ENCODE measurements at regions not wholly inside any gene's neighbourhood (a gene's known extent, or its start where the extent isn't known, plus 50 kb on each side); places are given as distances from the start of the nearest gene placed in this dataset.
"Not testable (repeated sequence)": the region's sequence is repeated elsewhere in the genome, so short reads cannot be mapped to it uniquely, and the experiment has no call there.

- WGBS, 2 donors: 84 to 85% methylated on average over 2 of the region's 2 CpGs
- TF ChIP-seq, protein P1, sequence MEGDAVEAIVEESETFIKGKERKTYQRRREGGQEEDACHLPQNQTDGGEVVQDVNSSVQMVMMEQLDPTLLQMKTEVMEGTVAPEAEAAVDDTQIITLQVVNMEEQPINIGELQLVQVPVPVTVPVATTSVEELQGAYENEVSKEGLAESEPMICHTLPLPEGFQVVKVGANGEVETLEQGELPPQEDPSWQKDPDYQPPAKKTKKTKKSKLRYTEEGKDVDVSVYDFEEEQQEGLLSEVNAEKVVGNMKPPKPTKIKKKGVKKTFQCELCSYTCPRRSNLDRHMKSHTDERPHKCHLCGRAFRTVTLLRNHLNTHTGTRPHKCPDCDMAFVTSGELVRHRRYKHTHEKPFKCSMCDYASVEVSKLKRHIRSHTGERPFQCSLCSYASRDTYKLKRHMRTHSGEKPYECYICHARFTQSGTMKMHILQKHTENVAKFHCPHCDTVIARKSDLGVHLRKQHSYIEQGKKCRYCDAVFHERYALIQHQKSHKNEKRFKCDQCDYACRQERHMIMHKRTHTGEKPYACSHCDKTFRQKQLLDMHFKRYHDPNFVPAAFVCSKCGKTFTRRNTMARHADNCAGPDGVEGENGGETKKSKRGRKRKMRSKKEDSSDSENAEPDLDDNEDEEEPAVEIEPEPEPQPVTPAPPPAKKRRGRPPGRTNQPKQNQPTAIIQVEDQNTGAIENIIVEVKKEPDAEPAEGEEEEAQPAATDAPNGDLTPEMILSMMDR (IDR thresholded peaks at IDR 0.05; ENCODE audit: control extremely low read depth, extremely low read depth): no peak
- H3K4me1 ChIP-seq (ENCODE audit: control insufficient read depth in 5 of 5, insufficient read depth in 5 of 5, low read length in 5 of 5): no peaks in the 10 kb centered on the region
- H3K4me3 ChIP-seq: no peak overlapping the region
- no peak for ATAC-seq (ENCODE audit: insufficient read depth, low FRiP score)
- no peak for DNase-seq
- H3K9me3 ChIP-seq (ENCODE audit: control insufficient read depth in 4 of 4, insufficient read depth in 3 of 4, low read length in 3 of 4): peaks cover 0 to 4% (median 0%) of the 10 kb centered on the region in 4 donors
- H3K9ac ChIP-seq (ENCODE audit: insufficient read depth in 1 of 2, low read length in 2 of 2): no peak overlapping the region
- H3K27ac ChIP-seq (ENCODE audit: low read depth in 1 of 2, low read length in 1 of 2): no peak overlapping the region
- H3K27me3 ChIP-seq (ENCODE audit: control insufficient read depth in 3 of 3, insufficient read depth in 3 of 3, low read length in 2 of 3): no peaks in the 10 kb centered on the region
- no peaks in the 10 kb centered on the region for H3K36me3 ChIP-seq (ENCODE audit: control insufficient read depth in 4 of 4, insufficient read depth in 4 of 4, low read length in 4 of 4)
Measured at GRCh38 chr1:194629011-194629410, 1442.6 kb upstream of the B3GALT2 start.

- no peak for ATAC-seq (ENCODE audit: insufficient read depth, low FRiP score)
- Histone ChIP-seq H3K27me3 (ENCODE audit: control insufficient read depth in 3 of 3, insufficient read depth in 3 of 3, low read length in 2 of 3) (no peaks in the 10 kb centered on the region), H3K36me3 (ENCODE audit: control insufficient read depth in 4 of 4, insufficient read depth in 4 of 4, low read length in 4 of 4) (no peaks in the 10 kb centered on the region), H3K4me1 (ENCODE audit: control insufficient read depth in 5 of 5, insufficient read depth in 5 of 5, low read length in 5 of 5) (no peaks in the 10 kb centered on the region), H3K4me3 (no peak overlapping the region), H3K9me3 (ENCODE audit: control insufficient read depth in 4 of 4, insufficient read depth in 3 of 4, low read length in 3 of 4) (peaks cover 0 to 4% (median 0%) of the 10 kb centered on the region in 4 donors), H3K9ac (ENCODE audit: insufficient read depth in 1 of 2, low read length in 2 of 2) (no peak overlapping the region), H3K27ac (ENCODE audit: low read depth in 1 of 2, low read length in 1 of 2) (no peak overlapping the region)
- WGBS, 2 donors: 95 to 96% methylated on average over 4 of the region's 4 CpGs
- DNase-seq: no peak
- TF ChIP-seq, protein P1 (IDR thresholded peaks at IDR 0.05; ENCODE audit: control extremely low read depth, extremely low read depth): no peak
Measured at GRCh38 chr1:194624833-194625232, 1438.4 kb upstream of the B3GALT2 start.

DNA sequence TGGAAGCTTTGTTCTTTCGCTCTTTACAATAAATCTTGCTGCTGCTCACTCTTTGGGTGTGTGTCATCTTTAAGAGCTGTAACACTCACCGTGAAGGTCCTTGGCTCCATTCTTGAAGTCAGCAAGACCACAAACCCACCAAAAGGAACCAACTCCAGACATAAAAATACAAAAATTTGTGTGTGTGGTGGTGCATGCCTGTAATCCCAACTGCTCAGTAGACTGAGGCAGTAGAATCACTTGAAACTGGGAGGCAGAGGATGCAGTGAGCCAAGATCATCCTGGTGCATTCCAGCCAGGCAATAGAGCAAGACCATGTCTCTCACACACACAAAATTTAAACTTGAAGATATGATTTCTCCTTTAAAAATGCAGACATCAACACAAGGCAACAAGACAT, 1431.7 kb upstream of the B3GALT2 start:
- Histone ChIP-seq H3K4me3 (no peak overlapping the region), H3K36me3 (ENCODE audit: control insufficient read depth in 4 of 4, insufficient read depth in 4 of 4, low read length in 4 of 4) (no peaks in the 10 kb centered on the region), H3K9ac (ENCODE audit: insufficient read depth in 1 of 2, low read length in 2 of 2) (no peak overlapping the region), H3K4me1 (ENCODE audit: control insufficient read depth in 5 of 5, insufficient read depth in 5 of 5, low read length in 5 of 5) (no peaks in the 10 kb centered on the region), H3K9me3 (ENCODE audit: control insufficient read depth in 4 of 4, insufficient read depth in 3 of 4, low read length in 3 of 4) (peaks cover 0 to 9% (median under 1%) of the 10 kb centered on the region in 4 donors), H3K27me3 (ENCODE audit: control insufficient read depth in 3 of 3, insufficient read depth in 3 of 3, low read length in 2 of 3) (no peaks in the 10 kb centered on the region), H3K27ac (ENCODE audit: low read depth in 1 of 2, low read length in 1 of 2) (no peak overlapping the region)
- ATAC-seq (ENCODE audit: insufficient read depth, low FRiP score) (no peak), DNase-seq (no peak)
- WGBS, 2 donors: 68 to 90% methylated on average over 2 of the region's 2 CpGs
- TF ChIP-seq, protein P1 (IDR thresholded peaks at IDR 0.05; ENCODE audit: control extremely low read depth, extremely low read depth): no peak

- H3K27me3 ChIP-seq (ENCODE audit: control insufficient read depth in 3 of 3, insufficient read depth in 3 of 3, low read length in 2 of 3); H3K9ac ChIP-seq (ENCODE audit: insufficient read depth in 1 of 2, low read length in 2 of 2); H3K4me1 ChIP-seq (ENCODE audit: control insufficient read depth in 5 of 5, insufficient read depth in 5 of 5, low read length in 5 of 5); H3K36me3 ChIP-seq (ENCODE audit: control insufficient read depth in 4 of 4, insufficient read depth in 4 of 4, low read length in 4 of 4); H3K27ac ChIP-seq (ENCODE audit: low read depth in 1 of 2, low read length in 1 of 2); H3K9me3 ChIP-seq (ENCODE audit: control insufficient read depth in 4 of 4, insufficient read depth in 3 of 4, low read length in 3 of 4); ATAC-seq (ENCODE audit: insufficient read depth, low FRiP score); DNase-seq; H3K4me3 ChIP-seq: not testable (repeated sequence)
- WGBS, 2 donors: 90 to 92% methylated on average over 6 of the region's 6 CpGs
Measured at GRCh38 chr1:194617272-194617671, 1430.9 kb upstream of the B3GALT2 start.

All from lung (tissue), 11 donors.